Endothelial cell of hepatic sinusoid (primary cell): ENCODE measurements at regions not wholly inside any gene's neighbourhood (a gene's known extent, or its start where the extent isn't known, plus 50 kb on each side); places are given as distances from the start of the nearest gene placed in this dataset.

ENCODE experiments used
- in situ Hi-C: cut with HindIII; loops from 2 replicates; pipeline ENCODE4 v1.10.0; 2017; ENCODE audit warnings: low sequenced_read_pairs

- in situ Hi-C loops: no loop called here
These were observed 109.8 kb upstream of the ATXN1 start for GRCh38 chr6:16871047-16871446.

DNA sequence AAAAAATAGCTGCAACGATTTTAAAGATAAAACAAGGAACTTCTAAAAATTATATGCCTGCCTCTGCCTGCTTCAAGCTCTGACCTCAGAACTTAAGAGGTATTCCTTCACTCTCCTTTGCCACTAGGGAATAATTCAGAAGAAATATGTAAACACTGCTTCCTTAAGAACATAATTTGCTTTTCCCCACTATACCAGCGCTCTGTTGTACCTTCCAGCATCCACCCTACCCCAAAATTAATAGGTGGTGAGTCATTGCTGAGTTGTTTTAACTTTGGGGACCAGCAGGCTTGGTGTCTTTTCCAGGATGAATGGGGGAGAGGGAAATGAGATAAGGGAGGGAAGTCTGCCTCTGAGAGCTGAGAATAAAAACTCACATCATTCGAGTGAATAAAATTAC lies 107.7 kb upstream of the ATXN1 start:
- in situ Hi-C loops: no loop called here

GRCh38 chr6:16857969-16858592 lies 96.8 kb upstream of the ATXN1 start:
- in situ Hi-C loops: no loop called here

DNA sequence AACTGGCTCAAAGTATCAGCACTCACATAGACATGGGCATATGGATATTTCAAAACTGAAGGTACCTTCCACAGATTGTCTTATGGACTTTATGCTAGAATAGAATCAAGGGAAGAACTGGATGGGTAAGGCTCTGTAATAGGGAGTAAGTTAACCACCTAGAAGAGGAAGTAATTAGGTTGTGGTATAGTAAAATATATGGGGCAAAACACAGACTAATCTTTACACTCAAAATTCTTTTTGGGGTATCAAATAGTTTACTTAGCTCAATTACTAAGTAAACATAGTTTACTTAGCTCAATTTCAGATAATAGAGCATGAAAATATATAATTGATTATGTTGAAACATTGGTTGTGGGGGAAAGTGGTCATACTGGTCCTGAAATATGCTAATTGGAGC lies 94.2 kb upstream of the ATXN1 start:
- in situ Hi-C loops: no loop called here

GRCh38 chr6:16854986-16855385 lies 93.7 kb upstream of the ATXN1 start:
- in situ Hi-C loops: no loop called here

GRCh38 chr6:16852671-16853070 lies 91.4 kb upstream of the ATXN1 start:
- in situ Hi-C loops: no loop called here

DNA sequence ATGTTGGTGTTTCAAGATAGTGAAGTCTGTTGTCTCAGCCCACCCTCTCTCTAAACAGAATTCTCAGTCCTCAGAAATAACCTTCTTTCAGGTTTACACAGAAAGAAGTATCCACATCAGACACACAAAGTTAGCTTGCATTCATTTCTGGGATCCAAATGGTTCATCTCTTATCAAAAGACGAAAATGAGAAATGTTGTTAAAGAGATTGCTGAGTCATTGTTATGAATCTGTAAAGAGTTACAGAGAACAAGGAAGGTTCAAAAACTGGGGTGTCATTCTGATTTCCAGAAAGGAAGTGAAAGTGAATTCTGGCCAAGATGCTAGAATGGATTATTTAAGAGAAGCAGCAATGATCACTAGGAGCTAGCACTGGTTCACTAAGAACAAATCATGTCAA lies 90.5 kb upstream of the ATXN1 start:
- in situ Hi-C loops: no loop called here

DNA sequence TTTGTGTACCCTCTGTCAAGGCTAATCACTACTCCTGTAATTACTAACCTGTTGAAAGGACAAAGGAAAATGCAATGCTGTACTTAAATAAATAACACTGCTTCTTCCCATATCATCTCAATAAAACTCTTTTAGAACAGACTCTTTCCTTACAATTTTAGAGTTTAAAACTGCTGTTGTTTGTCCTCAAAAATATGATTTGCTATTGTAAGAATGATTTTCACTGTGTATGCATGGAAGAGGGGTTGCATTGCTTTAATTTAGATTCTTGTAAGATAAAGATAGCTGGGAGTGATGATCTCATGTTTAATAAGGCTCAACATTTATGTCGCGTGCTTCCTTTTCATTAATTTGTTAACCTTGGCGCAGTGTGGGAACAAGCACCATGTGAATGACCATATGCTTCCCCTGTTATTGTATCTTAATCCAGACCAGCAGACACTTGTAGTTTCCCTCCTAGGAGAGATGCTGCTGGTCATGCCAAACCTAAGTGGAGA lies 89.8 kb upstream of the ATXN1 start:
- in situ Hi-C loops: no loop called here

DNA sequence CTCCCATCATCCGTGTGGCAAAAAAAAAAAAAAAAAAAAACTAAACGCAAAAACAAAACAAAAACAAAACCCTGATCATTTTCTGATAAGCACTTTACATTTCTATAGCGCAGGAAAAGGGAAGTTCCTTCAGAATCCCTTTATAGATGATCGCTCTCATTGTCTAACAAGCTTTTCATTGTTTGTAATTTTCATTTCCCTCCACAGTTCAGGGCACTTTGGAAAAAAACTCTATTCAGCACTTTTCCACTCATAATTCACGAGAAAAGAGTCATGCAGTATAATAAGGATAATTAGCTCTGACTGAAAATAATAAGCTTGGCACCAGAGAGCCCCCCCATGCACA lies 89.4 kb upstream of the ATXN1 start:
- in situ Hi-C loops: no loop called here

DNA sequence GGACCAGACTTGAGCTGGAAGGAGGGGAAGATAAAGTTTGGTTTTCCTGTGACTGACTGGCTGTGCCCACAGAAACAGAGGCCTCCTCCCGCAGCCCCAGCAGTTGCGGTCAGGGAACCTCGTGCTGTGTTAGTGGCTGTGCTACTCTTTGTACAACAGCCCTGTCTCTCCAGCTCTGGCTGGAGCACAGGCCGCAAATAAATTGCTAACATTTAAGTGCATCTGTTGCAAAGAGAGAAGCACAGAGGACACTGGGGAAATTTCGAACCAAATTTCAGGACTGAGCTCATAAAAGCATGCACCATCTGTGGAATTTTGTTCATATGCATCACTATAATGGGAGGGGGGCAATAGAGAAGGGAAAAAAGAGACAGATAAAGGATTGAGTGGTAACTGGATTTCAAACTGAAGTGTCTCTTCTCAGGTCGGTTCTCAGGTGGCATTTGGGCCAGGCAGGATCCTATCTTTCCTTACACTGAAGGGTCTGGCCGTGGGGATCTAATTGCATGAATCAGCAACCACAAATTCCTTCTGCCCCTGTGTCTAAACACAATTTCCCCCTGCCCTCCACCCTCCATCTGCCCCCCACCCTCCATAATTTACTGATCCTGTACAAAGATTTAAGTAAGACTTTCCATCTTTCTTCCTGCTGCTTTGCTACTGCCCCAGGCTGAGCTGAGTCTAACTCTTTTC lies 88.9 kb upstream of the ATXN1 start:
- in situ Hi-C loops: no loop called here

DNA sequence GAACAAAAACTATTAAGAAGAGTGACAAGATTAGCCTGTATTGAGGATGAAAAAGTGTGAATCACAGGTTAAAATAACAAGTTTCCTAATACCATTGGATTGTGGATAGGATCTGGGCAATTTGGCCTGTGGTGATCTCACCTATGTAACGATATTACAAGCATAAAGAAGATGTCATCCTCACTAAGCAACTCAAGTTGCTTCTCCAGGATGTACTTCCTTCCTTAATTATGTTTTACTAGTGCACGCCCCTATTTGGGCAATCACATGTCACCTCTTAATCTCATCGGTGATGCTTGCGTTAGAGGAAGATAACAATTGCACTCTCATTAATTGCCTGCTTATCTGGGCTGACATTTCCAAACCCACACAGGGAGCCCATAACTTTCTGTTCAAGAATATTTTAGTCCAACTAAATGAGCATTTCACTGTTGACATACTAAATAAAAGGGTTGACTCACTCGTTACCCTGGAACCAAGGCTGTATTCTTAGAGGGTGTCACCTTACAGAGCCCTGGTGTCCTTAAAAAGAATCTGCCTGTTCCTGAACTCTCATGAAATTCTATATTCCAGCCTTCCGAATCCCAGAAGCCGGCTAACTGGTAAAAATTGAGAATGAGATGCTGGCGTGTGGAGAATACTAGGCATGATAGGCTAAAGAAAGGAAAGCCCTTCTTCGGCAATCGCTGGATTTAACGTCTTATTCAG lies 88.2 kb upstream of the ATXN1 start:
- in situ Hi-C loops: no loop called here

- in situ Hi-C loops: no loop called here
These were observed 85.1 kb upstream of the ATXN1 start for GRCh38 chr6:16846399-16846778.

GRCh38 chr6:16844183-16844582 lies 82.9 kb upstream of the ATXN1 start:
- in situ Hi-C loops: no loop called here

GRCh38 chr6:16842676-16843075 lies 81.4 kb upstream of the ATXN1 start:
- in situ Hi-C loops: no loop called here

- in situ Hi-C loops: no loop called here
These were observed 80.0 kb upstream of the ATXN1 start for GRCh38 chr6:16841241-16841640.

GRCh38 chr6:16840725-16841124 lies 79.5 kb upstream of the ATXN1 start:
- in situ Hi-C loops: no loop called here

DNA sequence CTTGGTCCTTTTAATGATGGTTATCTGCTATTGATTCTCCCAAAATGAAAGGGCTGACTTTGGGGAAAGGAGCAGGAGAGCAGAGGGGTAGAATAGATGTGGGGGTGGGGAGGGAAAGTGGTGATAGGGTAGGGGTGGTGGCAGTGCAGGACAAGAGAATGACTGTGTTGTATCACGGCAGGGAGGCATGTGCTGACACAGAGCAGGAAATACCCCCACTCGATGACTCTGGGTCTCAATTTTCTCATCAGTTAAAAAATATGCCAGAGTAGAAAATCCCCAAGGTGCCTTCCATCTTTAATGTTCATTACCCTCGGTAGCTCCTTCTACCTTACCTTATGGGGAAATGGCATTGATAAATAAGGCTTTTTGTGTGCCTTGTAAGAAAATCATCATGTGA lies 79.0 kb upstream of the ATXN1 start:
- in situ Hi-C loops: no loop called here

DNA sequence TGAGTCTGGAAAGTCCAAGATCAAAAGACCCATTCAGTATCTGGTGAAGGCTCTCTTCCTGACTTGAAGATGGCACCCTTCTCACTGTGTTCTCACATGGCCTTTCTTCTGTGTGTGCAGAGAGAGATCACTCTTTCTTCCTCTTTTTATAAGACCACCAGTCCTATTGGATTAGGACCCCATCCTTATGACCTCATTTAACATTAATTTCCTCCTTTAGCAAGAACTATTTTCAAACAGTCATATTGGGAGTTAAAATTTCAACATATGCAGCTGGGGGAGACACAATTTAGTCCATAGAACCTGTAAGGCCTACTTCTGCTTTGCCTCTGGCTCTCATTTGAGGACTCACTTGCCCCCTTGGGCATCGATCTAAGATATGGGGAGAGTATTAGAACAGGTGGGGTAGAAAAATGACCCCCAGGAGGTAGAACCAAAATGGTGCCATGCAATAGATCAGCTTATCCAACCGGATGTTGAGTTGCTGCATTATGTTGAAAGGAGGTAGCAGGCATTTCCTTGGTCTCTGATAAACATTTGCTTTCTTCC lies 78.4 kb upstream of the ATXN1 start:
- in situ Hi-C loops: no loop called here

- in situ Hi-C loops: no loop called here
These were observed 76.1 kb upstream of the ATXN1 start for GRCh38 chr6:16837217-16837972.

DNA sequence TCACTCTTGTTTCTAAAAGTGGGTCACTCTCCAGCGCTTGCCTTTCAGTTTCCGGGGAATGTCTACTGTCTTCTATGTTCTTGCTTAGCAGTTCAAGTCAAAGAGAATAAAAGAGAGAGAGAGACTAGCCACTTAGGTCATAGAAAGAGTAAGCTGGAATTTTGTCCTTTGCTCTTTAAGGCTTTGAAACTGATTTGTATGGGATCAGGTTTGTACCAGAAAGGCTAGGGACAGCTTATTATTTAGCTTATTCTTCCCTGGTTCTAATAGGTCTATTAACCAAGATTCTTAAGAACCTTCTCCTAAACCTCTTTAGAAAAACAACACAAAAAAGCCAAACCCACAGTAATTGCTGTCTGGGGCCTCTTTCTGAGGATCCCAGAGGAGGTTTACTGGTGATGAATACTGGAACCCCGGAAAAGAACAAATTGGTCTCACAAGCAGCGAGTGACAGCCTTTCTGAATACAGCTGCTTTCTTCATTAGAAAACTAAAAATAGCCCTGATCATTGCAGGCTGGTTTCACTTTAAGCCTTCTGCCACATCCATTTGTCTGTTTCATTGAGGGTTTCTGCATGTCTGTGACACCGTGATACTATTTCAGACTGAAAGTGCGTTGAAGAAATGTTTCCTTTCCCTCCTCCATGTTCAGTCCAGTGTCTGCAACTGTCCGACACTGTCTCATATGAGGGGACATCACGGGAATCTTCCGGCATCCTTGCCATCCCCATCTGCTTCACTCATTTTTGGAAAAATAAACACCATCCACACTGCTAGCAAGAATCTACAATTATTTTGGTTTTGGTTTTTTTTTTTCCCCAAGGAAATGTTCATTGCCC lies 75.1 kb upstream of the ATXN1 start:
- in situ Hi-C loops: no loop called here
